Mammary epithelial cell (primary cell): ENCODE measurements at regions not wholly inside any gene's neighbourhood (a gene's known extent, or its start where the extent isn't known, plus 50 kb on each side); places are given as distances from the start of the nearest gene placed in this dataset.

Experiments used
- EZH2 ChIP-seq: IDR thresholded peaks from 2 replicates; pipeline ENCODE4 v1.6.1; 2012; ENCODE audit warnings: low read length, inconsistent platforms, borderline replicate concordance
- TF ChIP-seq, protein P1 (sequence below), 2 donors: IDR thresholded peaks in 1 of 2; conservative IDR thresholded peaks in 1 of 2; 2 replicates each; pipeline ENCODE4 v1.5.1; 2011 to 2012; ENCODE audit warnings: inconsistent platforms in 2 of 2, low read length in 2 of 2, mild to moderate bottlenecking in 2 of 2, control low read depth in 1 of 2, low read depth in 1 of 2; ENCODE audit not compliant: insufficient read depth in 1 of 2; ENCODE audit errors: extremely low read depth in 1 of 2

GRCh38 chr2:56502616-56503015 is 318.8 kb downstream of the CCDC85A start:
- TF ChIP-seq, protein P1, sequence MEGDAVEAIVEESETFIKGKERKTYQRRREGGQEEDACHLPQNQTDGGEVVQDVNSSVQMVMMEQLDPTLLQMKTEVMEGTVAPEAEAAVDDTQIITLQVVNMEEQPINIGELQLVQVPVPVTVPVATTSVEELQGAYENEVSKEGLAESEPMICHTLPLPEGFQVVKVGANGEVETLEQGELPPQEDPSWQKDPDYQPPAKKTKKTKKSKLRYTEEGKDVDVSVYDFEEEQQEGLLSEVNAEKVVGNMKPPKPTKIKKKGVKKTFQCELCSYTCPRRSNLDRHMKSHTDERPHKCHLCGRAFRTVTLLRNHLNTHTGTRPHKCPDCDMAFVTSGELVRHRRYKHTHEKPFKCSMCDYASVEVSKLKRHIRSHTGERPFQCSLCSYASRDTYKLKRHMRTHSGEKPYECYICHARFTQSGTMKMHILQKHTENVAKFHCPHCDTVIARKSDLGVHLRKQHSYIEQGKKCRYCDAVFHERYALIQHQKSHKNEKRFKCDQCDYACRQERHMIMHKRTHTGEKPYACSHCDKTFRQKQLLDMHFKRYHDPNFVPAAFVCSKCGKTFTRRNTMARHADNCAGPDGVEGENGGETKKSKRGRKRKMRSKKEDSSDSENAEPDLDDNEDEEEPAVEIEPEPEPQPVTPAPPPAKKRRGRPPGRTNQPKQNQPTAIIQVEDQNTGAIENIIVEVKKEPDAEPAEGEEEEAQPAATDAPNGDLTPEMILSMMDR (conservative IDR thresholded peaks at IDR 0.05 in 1 of 2, IDR thresholded peaks at IDR 0.05 in 1 of 2; ENCODE audit: extremely low read depth in 1 of 2, insufficient read depth in 1 of 2, low read depth in 1 of 2, low read length in 2 of 2), result no peak
- TF ChIP-seq EZH2, result no peak
